HG02840 (cell line): ENCODE measurements at regions not wholly inside any gene's neighbourhood (a gene's known extent, or its start where the extent isn't known, plus 50 kb on each side); places are given as distances from the start of the nearest gene placed in this dataset.

Experiments used
- ATAC-seq: cut with Tn5 transposase; IDR thresholded peaks from one replicate; pipeline ENCODE4 v1.9.1; 2021; ENCODE audit warnings: mild to moderate bottlenecking, moderate library complexity, moderate number of reproducible peaks; ENCODE audit not compliant: unreplicated experiment, low FRiP score

- no peak for ATAC-seq
These were observed 284.6 kb downstream of the SEC14L1 start for GRCh38 chr17:77425348-77425747.

- no peak for ATAC-seq
These were observed 285.2 kb downstream of the SEC14L1 start for GRCh38 chr17:77425791-77426641.

- ATAC-seq, result no peak
These were observed 286.1 kb downstream of the SEC14L1 start for GRCh38 chr17:77426676-77427386.

- no peak for ATAC-seq
These were observed 286.7 kb downstream of the SEC14L1 start for GRCh38 chr17:77427391-77427991.

- ATAC-seq, result no peak
These were observed 287.4 kb downstream of the SEC14L1 start for GRCh38 chr17:77428020-77428748.

- ATAC-seq, result no peak
These were observed 288.1 kb downstream of the SEC14L1 start for GRCh38 chr17:77428749-77429368.

- no peak for ATAC-seq
These were observed 288.7 kb downstream of the SEC14L1 start for GRCh38 chr17:77429369-77429968.

- ATAC-seq, result no peak
These were observed 289.4 kb downstream of the SEC14L1 start for GRCh38 chr17:77429969-77430752.

GRCh38 chr17:77432034-77432661 is 291.4 kb downstream of the SEC14L1 start:
- no peak for ATAC-seq

GRCh38 chr17:77432742-77433141 is 292.0 kb downstream of the SEC14L1 start:
- ATAC-seq, result no peak

- no peak for ATAC-seq
These were observed 292.8 kb downstream of the SEC14L1 start for GRCh38 chr17:77433385-77434135.

- ATAC-seq, result no peak
These were observed 293.7 kb downstream of the SEC14L1 start for GRCh38 chr17:77434136-77435114.

- no peak for ATAC-seq
These were observed 294.7 kb downstream of the SEC14L1 start for GRCh38 chr17:77435272-77436057.

- ATAC-seq, result no peak
These were observed 295.3 kb downstream of the SEC14L1 start for GRCh38 chr17:77436058-77436442.

GRCh38 chr17:77436481-77436880 is 295.7 kb downstream of the SEC14L1 start:
- ATAC-seq, result no peak

GRCh38 chr17:77437017-77437416 is 296.2 kb downstream of the SEC14L1 start:
- ATAC-seq, result no peak
